Left kidney (tissue), 1 donor: ENCODE measurements at regions not wholly inside any gene's neighbourhood (a gene's known extent, or its start where the extent isn't known, plus 50 kb on each side); places are given as distances from the start of the nearest gene placed in this dataset.
"Not testable (repeated sequence)": the region's sequence is repeated elsewhere in the genome, so short reads cannot be mapped to it uniquely, and the experiment has no call there.

Experiments
- DNase-seq: peaks from one replicate; pipeline ENCODE4 v3.0.0-alpha.2; 2013

- no peak for DNase-seq
Measured at GRCh38 chr6:140040396-140040795, 665.9 kb upstream of the CITED2 start.

- DNase-seq: no peak
Measured at GRCh38 chr6:140039364-140039763, 664.9 kb upstream of the CITED2 start.

- no peak for DNase-seq
Measured at GRCh38 chr6:140036196-140036595, 661.7 kb upstream of the CITED2 start.

GRCh38 chr6:140032189-140032588 lies 657.7 kb upstream of the CITED2 start:
- DNase-seq: no peak

- no peak for DNase-seq
Measured at GRCh38 chr6:140029551-140029950, 655.1 kb upstream of the CITED2 start.

GRCh38 chr6:140027219-140027618 lies 652.8 kb upstream of the CITED2 start:
- no peak for DNase-seq

- DNase-seq: no peak
Measured at GRCh38 chr6:140026546-140026945, 652.1 kb upstream of the CITED2 start.

- DNase-seq: no peak
Measured at GRCh38 chr6:140025171-140025570, 650.7 kb upstream of the CITED2 start.

- DNase-seq: no peak
Measured at GRCh38 chr6:140020207-140020791, 645.9 kb upstream of the CITED2 start.

GRCh38 chr6:140018588-140018987 lies 644.1 kb upstream of the CITED2 start:
- no peak for DNase-seq

- no peak for DNase-seq
Measured at GRCh38 chr6:140017470-140017869, 643.0 kb upstream of the CITED2 start.

- no peak for DNase-seq
Measured at GRCh38 chr6:140012150-140012549, 637.7 kb upstream of the CITED2 start.

- DNase-seq: no peak
Measured at GRCh38 chr6:140011537-140011936, 637.1 kb upstream of the CITED2 start.

- no peak for DNase-seq
Measured at GRCh38 chr6:140009286-140009685, 634.8 kb upstream of the CITED2 start.

GRCh38 chr6:140007525-140007924 lies 633.1 kb upstream of the CITED2 start:
- DNase-seq: no peak

- no peak for DNase-seq
Measured at GRCh38 chr6:140003217-140003616, 628.8 kb upstream of the CITED2 start.

GRCh38 chr6:140002396-140003022 lies 628.1 kb upstream of the CITED2 start:
- no peak for DNase-seq

GRCh38 chr6:140001821-140002341 lies 627.4 kb upstream of the CITED2 start:
- no peak for DNase-seq

GRCh38 chr6:140001005-140001404 lies 626.6 kb upstream of the CITED2 start:
- no peak for DNase-seq

GRCh38 chr6:139999661-140000060 lies 625.2 kb upstream of the CITED2 start:
- not testable (repeated sequence) for DNase-seq

GRCh38 chr6:139998478-139998877 lies 624.0 kb upstream of the CITED2 start:
- not testable (repeated sequence) for DNase-seq

GRCh38 chr6:139996253-139996834 lies 621.9 kb upstream of the CITED2 start:
- DNase-seq: no peak

GRCh38 chr6:139994998-139995397 lies 620.5 kb upstream of the CITED2 start:
- no peak for DNase-seq
